ENCODE measurements at regions not wholly inside any gene's neighbourhood (a gene's known extent, or its start where the extent isn't known, plus 50 kb on each side); places are given as distances from the start of the nearest gene placed in this dataset.
"Not testable (repeated sequence)": the region's sequence is repeated elsewhere in the genome, so short reads cannot be mapped to it uniquely, and the experiment has no call there.

DNA sequence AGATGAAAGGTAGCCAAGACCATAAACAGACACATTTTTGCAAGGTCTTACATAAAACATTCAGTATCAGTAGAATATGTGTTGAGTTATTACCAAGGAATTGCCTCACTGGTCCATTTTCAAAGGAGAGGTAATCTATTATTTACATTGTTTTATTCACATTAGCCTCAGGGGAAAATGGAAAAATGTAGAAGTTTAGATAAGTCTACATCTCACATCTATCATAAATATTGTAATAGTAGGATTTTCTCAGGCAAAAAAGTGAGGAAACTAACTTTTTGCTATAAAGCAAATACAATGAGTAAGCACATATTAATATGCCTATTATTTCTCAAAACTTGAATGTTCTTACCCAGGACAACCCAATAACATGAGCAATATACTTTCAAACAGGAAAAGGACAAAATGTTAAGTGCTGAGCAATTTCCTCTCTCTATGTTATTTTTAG, 184.6 kb upstream of the AGTR1 start:
- H3K4me2 ChIP-seq (ENCODE audit: low read length), result no peak overlapping the region
- H3K27me3 ChIP-seq (ENCODE audit: control insufficient read depth, low read length), result no peaks in the 10 kb centered on the region
- no peaks in the 10 kb centered on the region for H3K9me3 ChIP-seq (ENCODE audit: control insufficient read depth, insufficient read depth, low read length)
- H3K36me3 ChIP-seq (ENCODE audit: control insufficient read depth, low read length), result no peaks in the 10 kb centered on the region
- no peak overlapping the region for H3K27ac ChIP-seq (ENCODE audit: low read depth, low read length)
- H4K20me1 ChIP-seq (ENCODE audit: control insufficient read depth, insufficient read depth, low read depth, low read length), result no peaks in the 10 kb centered on the region
- H3F3A ChIP-seq (ENCODE audit: control insufficient read depth, insufficient read depth), result no peaks in the 10 kb centered on the region
- no peaks in the 10 kb centered on the region for H3K79me2 ChIP-seq (ENCODE audit: control insufficient read depth, low read length)
- no peaks in the 10 kb centered on the region for H3K9me2 ChIP-seq (replicated peaks; ENCODE audit: control insufficient read depth, low read length)
- no peak for TF ChIP-seq EZH2phosphoT487 (IDR thresholded peaks at IDR 0.05; ENCODE audit: borderline replicate concordance, low read length)
- TF ChIP-seq, protein P1, sequence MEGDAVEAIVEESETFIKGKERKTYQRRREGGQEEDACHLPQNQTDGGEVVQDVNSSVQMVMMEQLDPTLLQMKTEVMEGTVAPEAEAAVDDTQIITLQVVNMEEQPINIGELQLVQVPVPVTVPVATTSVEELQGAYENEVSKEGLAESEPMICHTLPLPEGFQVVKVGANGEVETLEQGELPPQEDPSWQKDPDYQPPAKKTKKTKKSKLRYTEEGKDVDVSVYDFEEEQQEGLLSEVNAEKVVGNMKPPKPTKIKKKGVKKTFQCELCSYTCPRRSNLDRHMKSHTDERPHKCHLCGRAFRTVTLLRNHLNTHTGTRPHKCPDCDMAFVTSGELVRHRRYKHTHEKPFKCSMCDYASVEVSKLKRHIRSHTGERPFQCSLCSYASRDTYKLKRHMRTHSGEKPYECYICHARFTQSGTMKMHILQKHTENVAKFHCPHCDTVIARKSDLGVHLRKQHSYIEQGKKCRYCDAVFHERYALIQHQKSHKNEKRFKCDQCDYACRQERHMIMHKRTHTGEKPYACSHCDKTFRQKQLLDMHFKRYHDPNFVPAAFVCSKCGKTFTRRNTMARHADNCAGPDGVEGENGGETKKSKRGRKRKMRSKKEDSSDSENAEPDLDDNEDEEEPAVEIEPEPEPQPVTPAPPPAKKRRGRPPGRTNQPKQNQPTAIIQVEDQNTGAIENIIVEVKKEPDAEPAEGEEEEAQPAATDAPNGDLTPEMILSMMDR (IDR thresholded peaks at IDR 0.05; ENCODE audit: low read depth, low read length, poor library complexity, severe bottlenecking), result no peak
- H3K4me1 ChIP-seq (ENCODE audit: control insufficient read depth, low read length), result no peaks in the 10 kb centered on the region
- H3K4me3 ChIP-seq (ENCODE audit: low read length), result no peak overlapping the region

DNA sequence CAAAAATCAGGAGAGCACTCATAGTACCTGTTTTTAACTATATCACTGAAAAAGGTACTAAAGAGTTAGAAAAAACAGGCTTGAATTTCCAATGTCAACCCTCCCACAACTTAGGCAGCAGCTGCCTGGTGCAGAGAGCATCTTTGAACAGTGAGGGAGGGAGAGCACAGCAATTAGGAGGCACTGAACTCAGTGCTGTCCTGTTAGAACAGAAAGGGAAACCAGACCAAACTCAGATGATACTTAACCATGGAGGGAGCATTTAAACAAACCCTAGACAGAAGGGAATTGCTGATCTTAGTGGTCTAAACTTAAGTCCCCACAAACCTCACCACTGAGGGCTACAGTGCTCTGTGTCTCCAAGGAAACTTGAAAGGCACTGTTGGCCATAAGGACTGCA, 179.2 kb upstream of the AGTR1 start:
- Histone ChIP-seq H3K9me3 (ENCODE audit: control insufficient read depth, insufficient read depth, low read length) (no peaks in the 10 kb centered on the region), H3K4me1 (ENCODE audit: control insufficient read depth, low read length) (no peaks in the 10 kb centered on the region), H3K27me3 (ENCODE audit: control insufficient read depth, low read length) (no peaks in the 10 kb centered on the region), H3K79me2 (ENCODE audit: control insufficient read depth, low read length) (no peaks in the 10 kb centered on the region), H3K4me2 (ENCODE audit: low read length) (no peak overlapping the region), H3K27ac (ENCODE audit: low read depth, low read length) (no peak overlapping the region), H3F3A (ENCODE audit: control insufficient read depth, insufficient read depth) (no peaks in the 10 kb centered on the region), H3K36me3 (ENCODE audit: control insufficient read depth, low read length) (no peaks in the 10 kb centered on the region), H4K20me1 (ENCODE audit: control insufficient read depth, insufficient read depth, low read depth, low read length) (no peaks in the 10 kb centered on the region), H3K9me2 (replicated peaks; ENCODE audit: control insufficient read depth, low read length) (no peaks in the 10 kb centered on the region), H3K4me3 (ENCODE audit: low read length) (no peak overlapping the region)
- TF ChIP-seq, protein P1 (IDR thresholded peaks at IDR 0.05; ENCODE audit: low read depth, low read length, poor library complexity, severe bottlenecking), result no peak

DNA sequence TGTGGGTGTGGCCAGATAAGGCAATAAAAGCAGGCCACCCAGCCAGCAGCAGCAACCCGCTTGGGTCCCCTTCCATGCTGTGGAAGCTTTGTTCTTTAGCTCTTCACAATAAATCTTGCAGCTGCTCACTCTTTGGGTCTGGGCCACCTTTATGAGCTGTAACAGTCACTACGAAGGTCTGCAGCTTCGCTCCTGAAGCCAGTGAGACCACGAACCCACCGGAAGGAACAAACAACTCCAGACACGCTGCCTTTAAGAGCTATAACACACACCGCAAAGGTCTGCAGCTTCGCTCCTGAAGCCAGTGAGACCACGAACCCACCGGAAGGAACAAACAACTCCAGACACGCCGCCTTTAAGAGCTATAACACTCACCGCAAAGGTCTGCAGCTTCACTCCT, 172.1 kb upstream of the AGTR1 start:
- not testable (repeated sequence) for H3K36me3 ChIP-seq (ENCODE audit: control insufficient read depth, low read length); H3K27ac ChIP-seq (ENCODE audit: low read depth, low read length); H3K9me3 ChIP-seq (ENCODE audit: control insufficient read depth, insufficient read depth, low read length); H4K20me1 ChIP-seq (ENCODE audit: control insufficient read depth, insufficient read depth, low read depth, low read length); H3F3A ChIP-seq (ENCODE audit: control insufficient read depth, insufficient read depth); H3K79me2 ChIP-seq (ENCODE audit: control insufficient read depth, low read length); H3K4me1 ChIP-seq (ENCODE audit: control insufficient read depth, low read length); H3K27me3 ChIP-seq (ENCODE audit: control insufficient read depth, low read length); H3K4me3 ChIP-seq (ENCODE audit: low read length); H3K9me2 ChIP-seq (replicated peaks; ENCODE audit: control insufficient read depth, low read length); H3K4me2 ChIP-seq (ENCODE audit: low read length)

DNA sequence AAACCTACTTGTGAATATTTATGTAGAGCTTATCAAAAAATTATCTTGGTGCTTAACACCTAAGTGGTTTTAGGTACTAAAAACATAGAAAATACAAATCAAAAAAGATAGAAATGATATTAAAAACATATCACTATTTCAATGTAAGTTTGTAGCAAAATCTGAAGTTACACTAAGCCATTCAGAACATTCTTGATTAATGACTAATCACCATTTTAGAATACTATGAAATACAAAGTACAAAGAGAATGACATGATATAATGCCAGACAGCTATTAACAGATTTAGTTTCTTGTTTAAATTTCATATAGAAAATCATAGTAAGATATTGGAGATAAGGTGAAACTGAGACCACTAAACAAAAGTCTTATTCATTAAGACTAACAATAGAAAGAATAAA, 169.7 kb upstream of the AGTR1 start:
- H3K4me3 ChIP-seq (ENCODE audit: low read length), result no peak overlapping the region
- no peaks in the 10 kb centered on the region for H3K79me2 ChIP-seq (ENCODE audit: control insufficient read depth, low read length)
- H3K27ac ChIP-seq (ENCODE audit: low read depth, low read length), result no peak overlapping the region
- no peaks in the 10 kb centered on the region for H3K4me1 ChIP-seq (ENCODE audit: control insufficient read depth, low read length)
- H3K4me2 ChIP-seq (ENCODE audit: low read length), result no peak overlapping the region
- no peaks in the 10 kb centered on the region for H3K36me3 ChIP-seq (ENCODE audit: control insufficient read depth, low read length)
- H3K27me3 ChIP-seq (ENCODE audit: control insufficient read depth, low read length), result no peaks in the 10 kb centered on the region
- H3K9me2 ChIP-seq (replicated peaks; ENCODE audit: control insufficient read depth, low read length), result no peaks in the 10 kb centered on the region
- H3F3A ChIP-seq (ENCODE audit: control insufficient read depth, insufficient read depth), result no peaks in the 10 kb centered on the region
- H4K20me1 ChIP-seq (ENCODE audit: control insufficient read depth, insufficient read depth, low read depth, low read length), result no peaks in the 10 kb centered on the region
- H3K9me3 ChIP-seq (ENCODE audit: control insufficient read depth, insufficient read depth, low read length), result no peaks in the 10 kb centered on the region
- TF ChIP-seq, protein P1 (IDR thresholded peaks at IDR 0.05; ENCODE audit: low read depth, low read length, poor library complexity, severe bottlenecking), result no peak
- TF ChIP-seq EZH2phosphoT487 (IDR thresholded peaks at IDR 0.05; ENCODE audit: borderline replicate concordance, low read length), result no peak
